ENCODE measurements at regions not wholly inside any gene's neighbourhood (a gene's known extent, or its start where the extent isn't known, plus 50 kb on each side); places are given as distances from the start of the nearest gene placed in this dataset.
A peak's percentile ranks its signal among the peaks of the same experiment; 100 is the strongest.

DNA sequence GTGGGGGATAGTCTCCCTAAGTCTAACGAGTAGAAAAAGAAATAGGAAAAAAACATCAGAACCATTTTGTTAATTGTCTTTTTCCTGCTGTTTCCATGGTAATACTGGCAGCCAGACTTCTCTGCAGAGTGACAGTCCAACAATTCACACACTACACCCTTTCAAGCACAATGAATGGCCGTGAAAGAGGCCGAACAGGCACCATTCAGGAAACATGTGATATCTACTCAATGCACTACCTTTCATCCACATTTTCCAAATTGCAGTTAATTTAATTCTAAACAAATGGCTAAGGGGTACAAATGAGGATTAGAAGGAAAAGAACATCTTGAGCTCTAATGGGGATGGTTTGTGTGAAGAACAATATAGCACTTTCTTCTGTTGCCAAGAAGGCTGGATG, 358.5 kb upstream of the ANKRD30A start:
- no peak overlapping the region for H3K4me3 ChIP-seq
- WGBS, 5 donors: 46 to 62% (median 53%) methylated on average over 3 of the region's 3 CpGs
- H3K4me1 ChIP-seq: no peaks in the 10 kb centered on the region
- TF ChIP-seq EP300 (IDR thresholded peaks at IDR 0.05): no peak
- TF ChIP-seq POLR2AphosphoS5 (IDR thresholded peaks at IDR 0.05): no peak
- no peak for TF ChIP-seq POLR2A (IDR thresholded peaks at IDR 0.05)
- peak in 1 of 2 donors; percentile 51 for DNase-seq
- no peaks in the 10 kb centered on the region for H3K27me3 ChIP-seq
- H3K27ac ChIP-seq: no peak overlapping the region
- no peaks in the 10 kb centered on the region for H3K36me3 ChIP-seq
- H3K9me3 ChIP-seq: no peaks in the 10 kb centered on the region
- intact Hi-C loops (cut with DNase I; ENCODE audit: low total_unique reads): no loop called here

DNA sequence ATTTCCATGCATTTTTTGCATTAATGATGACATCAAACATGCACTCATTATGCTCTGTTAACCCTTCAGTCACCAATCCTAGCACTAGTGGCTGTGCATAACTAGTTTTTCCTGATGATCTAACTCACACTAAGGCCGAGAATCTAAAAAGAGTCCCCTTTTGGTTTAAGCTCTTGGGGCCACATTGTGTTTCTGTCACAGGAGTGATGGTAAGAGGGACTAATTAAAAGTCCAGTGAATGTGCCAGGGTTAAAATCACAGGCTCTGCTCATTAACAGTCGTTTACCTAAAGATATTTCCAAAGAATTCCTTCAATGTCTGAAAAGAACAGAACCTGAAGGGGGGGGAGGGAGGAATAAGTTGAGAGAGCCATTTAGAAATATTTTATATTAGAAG, 359.0 kb upstream of the ANKRD30A start:
- H3K27ac ChIP-seq: no peak overlapping the region
- H3K4me3 ChIP-seq: no peak overlapping the region
- no peaks in the 10 kb centered on the region for H3K9me3 ChIP-seq
- H3K36me3 ChIP-seq: no peaks in the 10 kb centered on the region
- 47 to 72% (median 57%) methylated on average over 2 of the region's 2 CpGs for WGBS, 5 donors
- H3K4me1 ChIP-seq: no peaks in the 10 kb centered on the region
- intact Hi-C loops (cut with DNase I; ENCODE audit: low total_unique reads): no loop called here
- no peak for TF ChIP-seq EP300 (IDR thresholded peaks at IDR 0.05)
- TF ChIP-seq POLR2AphosphoS5 (IDR thresholded peaks at IDR 0.05): no peak
- no peak for TF ChIP-seq POLR2A (IDR thresholded peaks at IDR 0.05)
- TF ChIP-seq, protein P1, sequence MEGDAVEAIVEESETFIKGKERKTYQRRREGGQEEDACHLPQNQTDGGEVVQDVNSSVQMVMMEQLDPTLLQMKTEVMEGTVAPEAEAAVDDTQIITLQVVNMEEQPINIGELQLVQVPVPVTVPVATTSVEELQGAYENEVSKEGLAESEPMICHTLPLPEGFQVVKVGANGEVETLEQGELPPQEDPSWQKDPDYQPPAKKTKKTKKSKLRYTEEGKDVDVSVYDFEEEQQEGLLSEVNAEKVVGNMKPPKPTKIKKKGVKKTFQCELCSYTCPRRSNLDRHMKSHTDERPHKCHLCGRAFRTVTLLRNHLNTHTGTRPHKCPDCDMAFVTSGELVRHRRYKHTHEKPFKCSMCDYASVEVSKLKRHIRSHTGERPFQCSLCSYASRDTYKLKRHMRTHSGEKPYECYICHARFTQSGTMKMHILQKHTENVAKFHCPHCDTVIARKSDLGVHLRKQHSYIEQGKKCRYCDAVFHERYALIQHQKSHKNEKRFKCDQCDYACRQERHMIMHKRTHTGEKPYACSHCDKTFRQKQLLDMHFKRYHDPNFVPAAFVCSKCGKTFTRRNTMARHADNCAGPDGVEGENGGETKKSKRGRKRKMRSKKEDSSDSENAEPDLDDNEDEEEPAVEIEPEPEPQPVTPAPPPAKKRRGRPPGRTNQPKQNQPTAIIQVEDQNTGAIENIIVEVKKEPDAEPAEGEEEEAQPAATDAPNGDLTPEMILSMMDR (IDR thresholded peaks at IDR 0.05): no peak
- H3K27me3 ChIP-seq: no peaks in the 10 kb centered on the region
- DNase-seq: no peak

DNA sequence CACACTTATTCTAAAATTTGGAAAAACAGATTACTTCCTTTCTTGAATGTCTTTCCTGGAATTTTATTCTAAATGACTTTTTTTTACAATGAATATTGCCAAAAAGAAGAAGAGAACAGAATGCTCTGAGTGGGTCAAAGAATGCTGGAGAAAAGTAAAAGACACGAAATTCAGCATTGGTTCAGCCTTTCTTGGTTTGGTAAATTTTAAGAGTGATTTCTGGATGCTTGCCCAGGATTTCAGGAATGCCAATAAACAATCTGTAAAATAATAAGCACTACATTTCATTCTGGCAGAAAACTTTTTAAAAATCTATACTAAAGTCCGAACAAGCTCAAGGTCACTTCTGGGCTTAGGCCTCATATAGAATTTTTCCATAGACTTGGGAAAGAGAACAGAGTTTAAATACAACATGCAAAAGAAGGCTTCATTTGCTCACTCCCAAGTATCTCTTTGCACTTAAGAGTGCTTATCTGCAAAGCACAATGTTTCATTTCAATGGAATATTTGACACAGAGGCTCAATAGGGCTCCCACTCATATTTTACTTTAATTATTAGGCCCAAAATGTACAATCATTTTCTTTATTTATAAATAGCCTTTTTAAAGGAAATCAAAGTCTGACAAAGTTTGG, 359.5 kb upstream of the ANKRD30A start:
- Histone ChIP-seq H3K27me3 (no peaks in the 10 kb centered on the region), H3K4me1 (no peaks in the 10 kb centered on the region), H3K27ac (no peak overlapping the region), H3K36me3 (no peaks in the 10 kb centered on the region), H3K9me3 (no peaks in the 10 kb centered on the region), H3K4me3 (no peak overlapping the region)
- WGBS, 5 donors: 51 to 68% (median 62%) methylated on average over 2 of the region's 2 CpGs
- no peak for TF ChIP-seq EP300 (IDR thresholded peaks at IDR 0.05)
- DNase-seq: no peak
- intact Hi-C loops (cut with DNase I; ENCODE audit: low total_unique reads): no loop called here

DNA sequence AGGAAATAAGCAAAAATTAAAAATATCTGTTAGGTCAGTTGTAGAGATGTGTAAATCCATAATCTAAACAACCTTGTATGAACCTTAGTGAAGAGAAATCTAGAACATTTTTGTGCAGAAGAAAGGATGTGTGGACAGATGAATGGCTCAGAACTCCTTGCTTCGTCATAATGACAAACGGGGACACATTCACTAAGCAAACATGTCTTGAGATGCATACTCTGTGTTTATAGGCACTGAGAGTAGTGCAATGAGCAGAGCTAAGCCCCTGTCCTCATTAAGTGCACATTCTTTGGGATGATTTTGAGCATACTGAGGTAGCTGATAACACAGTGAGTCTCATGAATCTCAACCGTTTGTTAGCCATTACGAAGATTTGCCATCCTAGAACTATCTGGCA, 360.6 kb upstream of the ANKRD30A start:
- no peaks in the 10 kb centered on the region for H3K9me3 ChIP-seq
- intact Hi-C loops (cut with DNase I; ENCODE audit: low total_unique reads): no loop called here
- no peaks in the 10 kb centered on the region for H3K4me1 ChIP-seq
- H3K4me3 ChIP-seq: no peak overlapping the region
- no peak for TF ChIP-seq POLR2AphosphoS5 (IDR thresholded peaks at IDR 0.05)
- TF ChIP-seq POLR2A (IDR thresholded peaks at IDR 0.05): no peak
- TF ChIP-seq EP300 (IDR thresholded peaks at IDR 0.05): no peak
- WGBS, 5 donors: 91 to 94% (median 92%) methylated on average over 4 of the region's 4 CpGs
- H3K36me3 ChIP-seq: no peaks in the 10 kb centered on the region
- H3K27me3 ChIP-seq: no peaks in the 10 kb centered on the region
- DNase-seq: no peak
- no peak overlapping the region for H3K27ac ChIP-seq

DNA sequence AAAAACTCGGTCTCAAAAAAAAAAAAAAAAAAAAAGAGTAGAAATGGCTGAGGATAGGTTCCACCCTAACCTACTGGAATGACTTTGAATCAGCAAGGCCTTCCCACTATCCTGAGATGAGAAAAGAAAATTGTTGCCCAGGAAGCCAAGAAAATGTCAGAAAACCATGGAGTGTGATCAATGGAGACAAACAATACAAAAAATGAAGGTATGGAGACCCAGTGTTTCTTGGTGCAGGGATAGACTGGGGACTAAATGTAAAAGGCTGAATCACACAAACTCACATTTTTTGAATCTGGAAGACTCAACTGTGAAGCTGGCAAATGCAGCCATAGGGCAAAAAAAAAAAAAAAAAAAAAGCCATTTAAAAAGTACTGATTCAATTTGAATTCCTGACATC, 364.3 kb upstream of the ANKRD30A start:
- no peaks in the 10 kb centered on the region for H3K4me1 ChIP-seq
- TF ChIP-seq POLR2AphosphoS5 (IDR thresholded peaks at IDR 0.05): no peak
- TF ChIP-seq POLR2A (IDR thresholded peaks at IDR 0.05): no peak
- TF ChIP-seq, protein P1 (IDR thresholded peaks at IDR 0.05): no peak
- TF ChIP-seq EP300 (IDR thresholded peaks at IDR 0.05): no peak
- 78 to 100% (median 94%) methylated on average over 1 of the region's 1 CpG for WGBS, 5 donors
- no peak overlapping the region for H3K27ac ChIP-seq
- intact Hi-C loops (cut with DNase I; ENCODE audit: low total_unique reads): no loop called here
- H3K9me3 ChIP-seq: no peaks in the 10 kb centered on the region
- DNase-seq: no peak
- H3K4me3 ChIP-seq: no peak overlapping the region
- no peaks in the 10 kb centered on the region for H3K27me3 ChIP-seq
- no peaks in the 10 kb centered on the region for H3K36me3 ChIP-seq

DNA sequence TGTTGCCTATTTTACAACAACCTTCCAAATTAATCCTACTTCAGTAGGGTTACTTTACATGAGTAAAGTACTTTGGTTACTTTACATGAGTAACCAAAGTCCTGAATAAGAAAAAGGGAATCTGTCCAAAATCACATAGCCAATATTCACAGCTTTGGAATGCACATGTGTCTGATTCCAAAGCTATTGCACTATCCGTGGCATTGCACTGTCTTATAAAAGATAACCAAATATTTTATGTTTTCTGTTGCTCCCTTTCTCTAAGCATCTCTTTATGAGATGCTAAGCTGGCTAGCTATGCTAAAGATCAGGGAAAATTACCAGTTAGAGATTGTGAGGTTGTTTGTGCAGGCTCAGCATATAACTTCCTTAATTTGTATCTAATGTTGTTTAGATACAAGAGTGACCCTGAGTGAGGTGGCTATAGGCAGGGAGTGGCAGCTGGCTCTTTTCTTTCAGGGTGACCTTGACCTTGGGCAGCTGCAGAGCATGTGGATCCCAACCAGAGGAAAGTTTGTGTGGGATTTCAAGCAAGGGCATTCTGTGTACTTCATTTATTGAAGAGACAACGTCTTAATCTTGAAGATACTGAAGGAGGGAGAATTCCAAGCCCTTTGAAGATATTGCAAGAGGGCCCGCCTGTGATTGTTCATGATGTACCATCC, 366.1 kb upstream of the ANKRD30A start:
- Histone ChIP-seq H3K4me3 (no peak overlapping the region), H3K27ac (no peak overlapping the region), H3K36me3 (no peaks in the 10 kb centered on the region), H3K9me3 (no peaks in the 10 kb centered on the region), H3K4me1 (no peaks in the 10 kb centered on the region), H3K27me3 (no peaks in the 10 kb centered on the region)
- DNase-seq: peak in 1 of 2 donors; percentile 20
- TF ChIP-seq POLR2A (IDR thresholded peaks at IDR 0.05) (no peak), POLR2AphosphoS5 (IDR thresholded peaks at IDR 0.05) (no peak), EP300 (IDR thresholded peaks at IDR 0.05) (no peak)
- TF ChIP-seq, protein P1 (IDR thresholded peaks at IDR 0.05): no peak
- WGBS, 5 donors: 60 to 68% (median 61%) methylated on average over 3 of the region's 3 CpGs
- intact Hi-C loops (cut with DNase I; ENCODE audit: low total_unique reads): no loop called here
